ENCODE measurements at regions not wholly inside any gene's neighbourhood (a gene's known extent, or its start where the extent isn't known, plus 50 kb on each side); places are given as distances from the start of the nearest gene placed in this dataset.

DNA sequence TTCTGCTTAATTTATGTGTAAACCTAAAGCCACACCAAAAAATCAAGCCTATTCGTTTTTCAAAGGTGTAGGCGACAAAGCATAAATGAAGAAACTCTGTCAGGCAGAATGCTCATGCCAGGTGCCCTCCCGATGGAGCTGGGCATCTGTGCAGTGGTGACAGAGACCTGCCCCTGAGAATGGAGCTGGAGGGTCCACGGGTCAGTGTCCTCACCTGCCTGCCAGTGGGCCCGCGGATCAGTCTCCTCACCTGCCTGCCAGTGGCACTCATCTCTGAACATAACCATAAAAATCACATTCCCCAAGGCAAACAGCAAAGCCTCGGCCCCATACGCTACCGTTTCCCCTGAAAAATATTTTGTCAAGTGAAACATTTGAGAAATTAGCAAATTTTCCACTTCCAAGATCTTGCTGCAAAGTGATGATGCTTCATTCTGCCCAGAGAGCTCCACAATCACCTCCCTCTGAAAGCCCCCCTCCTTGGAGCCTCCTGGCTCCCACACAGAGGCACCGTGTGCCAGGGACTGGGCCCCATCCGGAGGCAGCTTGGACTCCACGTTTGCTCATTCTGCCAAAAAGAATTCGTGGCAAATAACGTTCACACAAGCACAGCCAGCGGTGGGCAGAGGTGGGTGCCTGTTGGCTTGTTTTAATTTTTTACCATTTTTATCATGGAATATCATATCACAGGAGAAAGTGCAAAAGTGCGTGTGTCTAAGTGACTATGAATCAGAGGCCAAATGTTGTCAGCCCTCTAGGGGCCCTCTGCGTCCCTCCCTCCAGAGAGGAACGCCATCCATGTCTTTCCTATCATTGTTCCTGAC is 88.8 kb downstream of the YTHDF1 start:
- TF ChIP-seq, protein P1, sequence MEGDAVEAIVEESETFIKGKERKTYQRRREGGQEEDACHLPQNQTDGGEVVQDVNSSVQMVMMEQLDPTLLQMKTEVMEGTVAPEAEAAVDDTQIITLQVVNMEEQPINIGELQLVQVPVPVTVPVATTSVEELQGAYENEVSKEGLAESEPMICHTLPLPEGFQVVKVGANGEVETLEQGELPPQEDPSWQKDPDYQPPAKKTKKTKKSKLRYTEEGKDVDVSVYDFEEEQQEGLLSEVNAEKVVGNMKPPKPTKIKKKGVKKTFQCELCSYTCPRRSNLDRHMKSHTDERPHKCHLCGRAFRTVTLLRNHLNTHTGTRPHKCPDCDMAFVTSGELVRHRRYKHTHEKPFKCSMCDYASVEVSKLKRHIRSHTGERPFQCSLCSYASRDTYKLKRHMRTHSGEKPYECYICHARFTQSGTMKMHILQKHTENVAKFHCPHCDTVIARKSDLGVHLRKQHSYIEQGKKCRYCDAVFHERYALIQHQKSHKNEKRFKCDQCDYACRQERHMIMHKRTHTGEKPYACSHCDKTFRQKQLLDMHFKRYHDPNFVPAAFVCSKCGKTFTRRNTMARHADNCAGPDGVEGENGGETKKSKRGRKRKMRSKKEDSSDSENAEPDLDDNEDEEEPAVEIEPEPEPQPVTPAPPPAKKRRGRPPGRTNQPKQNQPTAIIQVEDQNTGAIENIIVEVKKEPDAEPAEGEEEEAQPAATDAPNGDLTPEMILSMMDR (IDR thresholded peaks at IDR 0.05): no peak
- TF ChIP-seq TCF7L2 (IDR thresholded peaks at IDR 0.05; ENCODE audit: low read depth, low read length) (no peak), POLR2AphosphoS5 (IDR thresholded peaks at IDR 0.05; ENCODE audit: low read depth, low read length) (no peak), SIN3A (IDR thresholded peaks at IDR 0.05; ENCODE audit: borderline replicate concordance, insufficient read depth, low read depth, low read length) (no peak)
- TF ChIP-seq, protein P2, sequence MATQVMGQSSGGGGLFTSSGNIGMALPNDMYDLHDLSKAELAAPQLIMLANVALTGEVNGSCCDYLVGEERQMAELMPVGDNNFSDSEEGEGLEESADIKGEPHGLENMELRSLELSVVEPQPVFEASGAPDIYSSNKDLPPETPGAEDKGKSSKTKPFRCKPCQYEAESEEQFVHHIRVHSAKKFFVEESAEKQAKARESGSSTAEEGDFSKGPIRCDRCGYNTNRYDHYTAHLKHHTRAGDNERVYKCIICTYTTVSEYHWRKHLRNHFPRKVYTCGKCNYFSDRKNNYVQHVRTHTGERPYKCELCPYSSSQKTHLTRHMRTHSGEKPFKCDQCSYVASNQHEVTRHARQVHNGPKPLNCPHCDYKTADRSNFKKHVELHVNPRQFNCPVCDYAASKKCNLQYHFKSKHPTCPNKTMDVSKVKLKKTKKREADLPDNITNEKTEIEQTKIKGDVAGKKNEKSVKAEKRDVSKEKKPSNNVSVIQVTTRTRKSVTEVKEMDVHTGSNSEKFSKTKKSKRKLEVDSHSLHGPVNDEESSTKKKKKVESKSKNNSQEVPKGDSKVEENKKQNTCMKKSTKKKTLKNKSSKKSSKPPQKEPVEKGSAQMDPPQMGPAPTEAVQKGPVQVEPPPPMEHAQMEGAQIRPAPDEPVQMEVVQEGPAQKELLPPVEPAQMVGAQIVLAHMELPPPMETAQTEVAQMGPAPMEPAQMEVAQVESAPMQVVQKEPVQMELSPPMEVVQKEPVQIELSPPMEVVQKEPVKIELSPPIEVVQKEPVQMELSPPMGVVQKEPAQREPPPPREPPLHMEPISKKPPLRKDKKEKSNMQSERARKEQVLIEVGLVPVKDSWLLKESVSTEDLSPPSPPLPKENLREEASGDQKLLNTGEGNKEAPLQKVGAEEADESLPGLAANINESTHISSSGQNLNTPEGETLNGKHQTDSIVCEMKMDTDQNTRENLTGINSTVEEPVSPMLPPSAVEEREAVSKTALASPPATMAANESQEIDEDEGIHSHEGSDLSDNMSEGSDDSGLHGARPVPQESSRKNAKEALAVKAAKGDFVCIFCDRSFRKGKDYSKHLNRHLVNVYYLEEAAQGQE (IDR thresholded peaks at IDR 0.05; ENCODE audit: insufficient read depth in 1 of 2, low read depth in 2 of 2, low read length in 1 of 2): no peak
- ChIA-PET POLR2A (no interaction called here), CTCF (no interaction called here)
- ATAC-seq (no peak), DNase-seq (ENCODE audit: low read depth, low spot score) (no peak)
- in situ Hi-C loops (cut with HindIII; ENCODE audit: low pct_unique_long_range_greater_than_20kb, low sequenced_read_pairs): no loop called here
- Histone ChIP-seq H3K36me3 (ENCODE audit: control insufficient read depth, insufficient read depth, low read length) (no peaks in the 10 kb centered on the region), H3K27ac (ENCODE audit: low read length) (no peak overlapping the region), H3K27me3 (ENCODE audit: control insufficient read depth, insufficient read depth, low read length) (no peaks in the 10 kb centered on the region; the same call in 1 of the 2 replicates), H3K9me3 (ENCODE audit: control insufficient read depth, insufficient read depth, low read depth, low read length) (no peaks in the 10 kb centered on the region), H3K4me1 (ENCODE audit: control insufficient read depth, insufficient read depth, low read length) (no peaks in the 10 kb centered on the region), H3K4me3 (ENCODE audit: low read depth in 2 of 2, low read length in 2 of 2) (no peak overlapping the region)
- BruUV-seq (replicated peaks): no TSS peak
- intact Hi-C loops (cut with micrococcal nuclease; ENCODE audit: unreplicated experiment): no loop called here

DNA sequence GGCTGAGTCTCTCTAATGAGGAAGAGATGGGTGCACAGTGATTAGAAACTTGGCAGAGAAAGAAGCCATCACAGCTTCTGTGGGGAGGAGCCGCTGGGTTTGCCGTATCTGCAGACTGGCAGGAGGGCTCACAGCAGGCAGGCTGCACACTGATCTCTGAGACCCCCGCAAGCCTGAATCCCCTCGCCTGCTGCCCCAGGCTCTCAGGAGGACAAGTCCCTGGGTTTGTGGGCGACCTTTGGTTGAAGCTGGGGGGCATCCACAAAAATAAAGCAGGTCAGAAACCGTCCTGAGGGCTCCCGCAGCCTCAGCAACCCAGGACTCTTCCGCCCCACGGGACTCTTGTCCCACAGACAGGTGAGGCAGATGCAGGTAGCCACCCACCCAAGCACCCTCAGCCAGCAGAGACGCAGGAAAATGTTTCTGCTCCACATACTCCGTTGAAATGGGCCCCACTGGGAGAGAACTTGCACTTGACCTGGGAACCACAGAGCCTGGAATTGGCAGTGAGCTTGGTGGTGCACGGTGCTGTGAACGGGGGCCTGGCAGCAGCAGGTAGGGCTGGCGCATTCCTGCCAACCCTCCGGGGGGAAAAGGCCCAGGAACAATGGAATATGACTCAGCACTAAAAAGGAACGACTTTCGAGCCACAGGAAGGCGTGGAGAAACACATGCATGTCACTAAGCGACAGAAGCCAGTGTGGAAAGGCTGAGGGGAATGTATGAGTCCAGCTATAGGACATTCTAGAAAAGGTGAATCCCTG is 89.9 kb downstream of the YTHDF1 start:
- POLR2A ChIA-PET: no interaction called here
- DNase-seq (ENCODE audit: low read depth, low spot score): no peak

More for the DNA sequence above, 89.9 kb downstream of the YTHDF1 start:
- BruUV-seq (replicated peaks): no TSS peak
- in situ Hi-C loops (cut with HindIII; ENCODE audit: low pct_unique_long_range_greater_than_20kb, low sequenced_read_pairs) (no loop called here), intact Hi-C loops (cut with micrococcal nuclease; ENCODE audit: unreplicated experiment) (no loop called here)
- Histone ChIP-seq H3K4me3 (ENCODE audit: low read depth in 2 of 2, low read length in 2 of 2) (no peak overlapping the region), H3K27ac (ENCODE audit: low read length) (no peak overlapping the region), H3K27me3 (ENCODE audit: control insufficient read depth, insufficient read depth, low read length) (no peaks in the 10 kb centered on the region; the same call in 1 of the 2 replicates), H3K36me3 (ENCODE audit: control insufficient read depth, insufficient read depth, low read length) (no peaks in the 10 kb centered on the region), H3K9me3 (ENCODE audit: control insufficient read depth, insufficient read depth, low read depth, low read length) (no peaks in the 10 kb centered on the region), H3K4me1 (ENCODE audit: control insufficient read depth, insufficient read depth, low read length) (no peaks in the 10 kb centered on the region)
- CTCF ChIA-PET: no interaction called here
- TF ChIP-seq, protein P2 (IDR thresholded peaks at IDR 0.05; ENCODE audit: insufficient read depth in 1 of 2, low read depth in 2 of 2, low read length in 1 of 2): no peak
- TF ChIP-seq TCF7L2 (IDR thresholded peaks at IDR 0.05; ENCODE audit: low read depth, low read length) (no peak), SIN3A (IDR thresholded peaks at IDR 0.05; ENCODE audit: borderline replicate concordance, insufficient read depth, low read depth, low read length) (no peak), POLR2AphosphoS5 (IDR thresholded peaks at IDR 0.05; ENCODE audit: low read depth, low read length) (no peak)
- TF ChIP-seq, protein P1 (IDR thresholded peaks at IDR 0.05): no peak
- ATAC-seq: no peak
